Fibroblast of lung (primary cell): ENCODE measurements at regions not wholly inside any gene's neighbourhood (a gene's known extent, or its start where the extent isn't known, plus 50 kb on each side); places are given as distances from the start of the nearest gene placed in this dataset.

ENCODE experiments used
- DNase-seq, 2 donors: peaks; one replicate each; pipeline versions ENCODE4 v3.0.0 to v3.0.0-alpha.2; 2010; ENCODE audit warnings: low read depth in 2 of 2
- H2AFZ ChIP-seq: 2 replicates; pipeline ENCODE4 v1.5.1; 2012; ENCODE audit warnings: low read length, control low read depth, inconsistent platforms
- H3K27ac ChIP-seq: 2 replicates; pipeline ENCODE4 v1.5.1; 2011; ENCODE audit warnings: low read length, control low read depth; ENCODE audit not compliant: insufficient read depth
- H3K27me3 ChIP-seq: 2 replicates; pipeline ENCODE4 v1.5.1; 2011; ENCODE audit warnings: mild to moderate bottlenecking, low read length; ENCODE audit not compliant: control insufficient read depth, insufficient read depth
- H3K36me3 ChIP-seq: 2 replicates; pipeline ENCODE4 v1.5.1; 2011; ENCODE audit warnings: low read length; ENCODE audit not compliant: control insufficient read depth, insufficient read depth
- H3K4me1 ChIP-seq: 2 replicates; pipeline ENCODE4 v1.5.1; 2011; ENCODE audit warnings: low read length; ENCODE audit not compliant: control insufficient read depth, insufficient read depth; ENCODE audit errors: extremely low read depth
- H3K4me2 ChIP-seq: 2 replicates; pipeline ENCODE4 v1.5.1; 2011; ENCODE audit warnings: low read length, control low read depth; ENCODE audit not compliant: insufficient read depth; ENCODE audit errors: extremely low read depth
- H3K4me3 ChIP-seq, 4 experiments: fragments of 200-600 bp in 1 of 4; sonication (generic) in 1 of 4; replicated peaks in 1 of 4; 2 replicates each; pipeline ENCODE4 v1.5.1; 2011 to 2016; ENCODE audit warnings: low read length in 4 of 4, low read depth in 3 of 4, mild to moderate bottlenecking in 3 of 4, control low read depth in 2 of 4, inconsistent platforms in 1 of 4, mixed read lengths in 1 of 4; ENCODE audit not compliant: insufficient read depth in 1 of 4; ENCODE audit errors: control extremely low read depth in 1 of 4
- H3K79me2 ChIP-seq: 2 replicates; pipeline ENCODE4 v1.5.1; 2012; ENCODE audit warnings: mild to moderate bottlenecking, low read length, inconsistent platforms; ENCODE audit not compliant: control insufficient read depth, insufficient read depth
- H3K9ac ChIP-seq: 2 replicates; pipeline ENCODE4 v1.5.1; 2011; ENCODE audit warnings: mild to moderate bottlenecking, low read length, control low read depth; ENCODE audit not compliant: insufficient read depth
- H3K9me3 ChIP-seq: 2 replicates; pipeline ENCODE4 v1.5.1; 2012; ENCODE audit warnings: low read depth, low read length; ENCODE audit not compliant: control insufficient read depth, insufficient read depth
- H4K20me1 ChIP-seq: 2 replicates; pipeline ENCODE4 v1.5.1; 2011; ENCODE audit warnings: low read length; ENCODE audit not compliant: control insufficient read depth, insufficient read depth; ENCODE audit errors: extremely low read depth
- CTCF ChIP-seq, 2 donors: IDR thresholded peaks in 1 of 2; conservative IDR thresholded peaks in 1 of 2; 1 replicate in 1 of 2; 2 replicates in 1 of 2; pipeline ENCODE4 v1.5.1; 2011 to 2012; ENCODE audit warnings: low read length in 2 of 2, control low read depth in 1 of 2, inconsistent platforms in 1 of 2, low read depth in 1 of 2, mild to moderate bottlenecking in 1 of 2
- EZH2 ChIP-seq: IDR thresholded peaks from 2 replicates; pipeline ENCODE4 v1.5.1; 2012; ENCODE audit warnings: low read length, control low read depth, mild to moderate bottlenecking; ENCODE audit errors: missing control alignments

- no peak overlapping the region for H3K27ac ChIP-seq
- H3K9me3 ChIP-seq: no peaks in the 10 kb centered on the region
- H3K79me2 ChIP-seq: no peaks in the 10 kb centered on the region
- H2AFZ ChIP-seq: no peak overlapping the region
- no peak overlapping the region for H3K4me2 ChIP-seq
- H3K36me3 ChIP-seq: no peaks in the 10 kb centered on the region
- no peak for DNase-seq
- no peak overlapping the region for H3K9ac ChIP-seq
- no peak for TF ChIP-seq CTCF (conservative IDR thresholded peaks at IDR 0.05 in 1 of 2, IDR thresholded peaks at IDR 0.05 in 1 of 2; ENCODE audit: low read depth in 1 of 2, low read length in 2 of 2)
- TF ChIP-seq EZH2: no peak
- no peaks in the 10 kb centered on the region for H3K4me1 ChIP-seq
- no peaks in the 10 kb centered on the region for H3K27me3 ChIP-seq
- no peaks in the 10 kb centered on the region for H4K20me1 ChIP-seq
- no peak overlapping the region for H3K4me3 ChIP-seq
These were observed 241.9 kb upstream of the MOCS1 start for GRCh38 chr6:40176152-40176551.

- Histone ChIP-seq H3K27ac (no peak overlapping the region), H3K9ac (no peak overlapping the region), H3K4me1 (no peaks in the 10 kb centered on the region), H3K27me3 (no peaks in the 10 kb centered on the region), H3K4me2 (no peak overlapping the region), H3K36me3 (no peaks in the 10 kb centered on the region), H3K9me3 (no peaks in the 10 kb centered on the region), H3K79me2 (no peaks in the 10 kb centered on the region), H2AFZ (no peak overlapping the region), H4K20me1 (no peaks in the 10 kb centered on the region), H3K4me3 (no peak overlapping the region)
- TF ChIP-seq CTCF (conservative IDR thresholded peaks at IDR 0.05 in 1 of 2, IDR thresholded peaks at IDR 0.05 in 1 of 2; ENCODE audit: low read depth in 1 of 2, low read length in 2 of 2) (no peak), EZH2 (no peak)
- no peak for DNase-seq
These were observed 238.0 kb upstream of the MOCS1 start for GRCh38 chr6:40172272-40172671.

- no peak overlapping the region for H3K27ac ChIP-seq
- H3K4me1 ChIP-seq: no peaks in the 10 kb centered on the region
- H3K4me3 ChIP-seq: no peak overlapping the region
- H3K9ac ChIP-seq: no peak overlapping the region
- DNase-seq: no peak
- H3K36me3 ChIP-seq: no peaks in the 10 kb centered on the region
- no peaks in the 10 kb centered on the region for H3K9me3 ChIP-seq
- H3K4me2 ChIP-seq: no peak overlapping the region
- TF ChIP-seq CTCF (conservative IDR thresholded peaks at IDR 0.05 in 1 of 2, IDR thresholded peaks at IDR 0.05 in 1 of 2; ENCODE audit: low read depth in 1 of 2, low read length in 2 of 2): no peak
- TF ChIP-seq EZH2: no peak
- H3K79me2 ChIP-seq: no peaks in the 10 kb centered on the region
- H2AFZ ChIP-seq: no peak overlapping the region
- no peaks in the 10 kb centered on the region for H3K27me3 ChIP-seq
- H4K20me1 ChIP-seq: no peaks in the 10 kb centered on the region
These were observed 237.1 kb upstream of the MOCS1 start for GRCh38 chr6:40171343-40171742.
